Suppressor macrophage (primary cell): ENCODE measurements at regions not wholly inside any gene's neighbourhood (a gene's known extent, or its start where the extent isn't known, plus 50 kb on each side); places are given as distances from the start of the nearest gene placed in this dataset.

Experiments used
- DNase-seq, 4 experiments: peaks; one replicate each; pipeline ENCODE4 v3.0.0-alpha.2; 2020 to 2022

DNA sequence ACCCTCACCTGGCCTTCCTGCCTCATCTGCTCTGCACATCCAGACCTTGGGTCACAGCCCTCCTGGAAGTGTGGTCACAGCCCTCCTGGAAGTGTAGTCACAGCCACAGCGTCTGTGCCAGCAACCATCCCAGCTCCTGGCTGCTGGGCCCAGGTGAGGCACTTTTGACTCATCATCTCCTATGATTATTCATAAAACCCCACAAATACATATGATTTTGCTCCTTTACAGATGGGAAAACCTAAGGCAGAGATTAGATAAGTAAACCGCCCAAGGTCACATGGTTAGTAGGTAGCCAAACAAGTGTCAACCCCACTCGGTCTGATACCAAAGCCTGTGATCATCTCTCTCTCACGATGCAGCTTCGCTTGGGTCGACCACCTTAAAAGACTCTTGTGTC, 94.3 kb downstream of the PRLHR start:
- DNase-seq, result no peak

DNA sequence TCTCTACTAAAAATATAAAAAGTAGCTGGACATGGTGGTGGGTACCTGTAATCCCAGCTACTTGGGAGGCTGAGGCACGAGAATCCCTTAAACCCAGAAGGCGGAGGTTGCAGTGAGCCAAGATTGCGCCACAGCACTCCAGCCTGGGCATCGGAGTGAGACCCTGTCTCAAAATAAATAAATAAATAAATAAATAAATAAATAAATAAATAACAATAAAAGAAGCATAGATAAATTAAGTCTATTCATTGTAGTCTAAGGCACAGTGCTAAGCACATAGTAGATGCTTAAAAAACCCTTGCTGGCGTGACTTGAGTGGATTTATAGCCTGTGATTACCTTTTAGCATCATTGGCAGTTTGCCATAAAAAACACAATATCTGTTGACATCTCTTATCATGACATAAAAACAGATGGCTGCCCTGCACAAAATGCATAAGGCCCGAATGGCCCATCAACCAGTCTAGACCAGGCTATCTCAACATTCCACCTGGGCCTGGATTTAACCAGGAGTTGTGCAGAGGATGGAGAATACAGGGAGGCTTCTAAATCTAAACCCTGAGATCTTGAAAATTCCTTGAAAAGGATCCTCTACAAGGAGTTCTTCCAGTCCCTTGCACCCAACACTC, 94.9 kb downstream of the PRLHR start:
- DNase-seq, result no peak

DNA sequence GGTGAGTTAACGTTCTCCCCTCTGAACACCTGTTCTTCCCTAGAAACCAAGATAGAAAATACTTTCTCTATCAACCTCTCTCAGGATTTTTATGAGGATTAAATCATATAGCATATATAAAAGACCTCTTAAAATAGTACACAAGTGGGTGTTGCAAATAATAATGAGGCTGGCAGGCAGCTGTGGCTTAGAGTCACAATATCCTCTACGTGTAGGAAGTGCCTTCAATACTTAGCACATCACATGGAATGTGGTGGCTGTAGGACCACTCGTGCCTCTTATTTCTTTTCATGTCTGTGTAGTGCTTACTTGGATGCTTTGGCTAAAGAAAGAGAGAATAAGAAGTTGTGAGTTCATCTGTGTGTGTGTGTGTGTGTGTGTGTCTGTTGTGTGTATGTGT, 96.3 kb downstream of the PRLHR start:
- DNase-seq, result no peak

GRCh38 chr10:118498623-118499022, 96.8 kb downstream of the PRLHR start:
- DNase-seq, result no peak

DNA sequence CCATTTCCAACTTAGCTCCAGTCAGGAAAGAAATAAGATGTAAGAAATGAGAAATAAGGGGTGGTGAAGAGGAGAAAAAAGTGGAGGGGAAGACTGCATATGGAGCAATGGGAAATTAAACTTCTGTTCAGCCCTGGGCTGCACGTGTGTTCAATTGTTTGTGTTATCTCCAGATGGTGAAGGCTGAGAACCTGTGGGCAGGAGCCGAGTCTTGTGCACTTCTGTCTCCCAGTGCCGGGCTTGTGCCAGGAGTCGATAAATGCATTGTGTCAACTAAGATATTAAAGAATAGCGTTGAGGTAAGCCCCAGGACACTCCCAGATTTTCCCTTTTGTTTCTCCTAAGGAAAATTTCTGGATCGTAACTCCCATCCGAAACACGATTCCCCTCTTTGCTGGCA, 98.2 kb downstream of the PRLHR start:
- no peak for DNase-seq

GRCh38 chr10:118496525-118496924, 98.9 kb downstream of the PRLHR start:
- DNase-seq, result no peak

GRCh38 chr10:118495499-118495898, 99.9 kb downstream of the PRLHR start:
- peak in 2 of 4 experiments; percentile 9 to 17 for DNase-seq

DNA sequence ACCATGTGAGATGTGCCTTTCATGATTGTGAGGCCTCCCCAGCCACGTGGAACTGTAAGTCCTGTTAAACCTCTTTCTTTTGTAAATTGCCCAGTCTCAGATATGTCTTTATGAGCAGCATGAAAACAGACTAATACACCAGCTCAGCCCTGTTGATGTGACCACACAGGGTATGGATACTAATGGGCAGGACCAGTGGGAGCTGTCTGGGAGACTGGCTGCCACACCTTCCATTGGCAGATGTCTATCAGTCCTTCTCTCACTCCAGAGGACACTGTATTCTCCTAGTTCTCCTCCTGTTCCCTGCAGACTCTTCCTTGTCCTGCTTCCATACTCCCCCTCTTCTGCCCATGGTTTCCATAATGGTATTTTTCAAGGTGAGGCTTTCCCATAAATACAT, 104.4 kb downstream of the PRLHR start:
- DNase-seq, result no peak

DNA sequence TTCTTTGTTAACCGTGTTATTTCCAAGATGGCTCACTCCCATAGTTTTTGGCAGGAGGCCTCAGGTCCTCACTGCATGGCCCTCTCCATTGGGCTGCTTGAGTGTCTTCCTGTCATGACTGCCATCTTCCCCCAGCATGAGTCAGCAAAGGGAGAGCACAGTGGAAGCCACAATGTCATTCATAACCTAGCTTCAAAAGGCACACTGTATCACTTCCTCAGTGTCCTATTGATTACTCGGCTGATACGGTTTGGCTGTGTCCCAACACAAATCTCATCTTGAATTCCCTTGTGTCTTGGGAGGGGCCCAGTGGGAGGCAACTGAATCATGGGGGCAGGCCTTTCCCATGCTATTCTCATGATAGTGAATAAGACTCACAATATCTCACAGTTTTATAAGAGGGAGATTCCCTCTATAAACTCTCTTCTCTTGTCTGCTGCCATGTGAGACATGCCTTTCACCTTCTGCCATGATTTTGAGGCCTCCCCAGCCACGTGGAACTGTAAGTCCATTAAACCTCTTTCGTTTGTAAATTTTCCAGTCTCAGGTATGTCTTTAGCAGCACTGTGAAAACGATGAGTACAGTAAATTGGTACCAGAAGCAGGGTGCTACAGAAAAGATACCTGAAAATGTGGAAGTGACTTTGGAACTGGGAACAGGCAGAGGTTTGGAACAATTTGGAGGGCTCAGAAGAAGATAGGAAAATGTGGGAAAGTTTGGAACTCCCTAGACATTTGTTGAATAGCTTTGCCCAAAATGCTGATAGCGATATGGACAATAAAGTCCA, 106.5 kb downstream of the PRLHR start:
- DNase-seq, result no peak

DNA sequence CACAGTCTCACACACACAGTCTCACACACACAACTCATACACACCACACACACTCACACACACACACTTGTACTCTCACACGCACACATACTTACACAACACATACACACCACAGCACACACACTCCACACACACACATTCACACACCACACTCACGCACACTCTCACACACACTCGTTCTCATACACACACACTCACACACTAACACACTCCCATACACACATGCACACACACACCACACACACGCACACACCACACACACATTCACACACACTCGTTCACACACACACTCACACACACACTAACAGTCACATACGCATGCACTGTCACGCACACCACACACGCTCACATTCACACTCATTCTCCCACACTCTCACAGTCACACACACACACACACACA, 109.8 kb downstream of the PRLHR start:
- DNase-seq, result no peak

- DNase-seq, result no peak
Observed at GRCh38 chr10:118484152-118484871, 111.1 kb downstream of the PRLHR start.

GRCh38 chr10:118483496-118483895, 112.0 kb downstream of the PRLHR start:
- DNase-seq, result no peak

DNA sequence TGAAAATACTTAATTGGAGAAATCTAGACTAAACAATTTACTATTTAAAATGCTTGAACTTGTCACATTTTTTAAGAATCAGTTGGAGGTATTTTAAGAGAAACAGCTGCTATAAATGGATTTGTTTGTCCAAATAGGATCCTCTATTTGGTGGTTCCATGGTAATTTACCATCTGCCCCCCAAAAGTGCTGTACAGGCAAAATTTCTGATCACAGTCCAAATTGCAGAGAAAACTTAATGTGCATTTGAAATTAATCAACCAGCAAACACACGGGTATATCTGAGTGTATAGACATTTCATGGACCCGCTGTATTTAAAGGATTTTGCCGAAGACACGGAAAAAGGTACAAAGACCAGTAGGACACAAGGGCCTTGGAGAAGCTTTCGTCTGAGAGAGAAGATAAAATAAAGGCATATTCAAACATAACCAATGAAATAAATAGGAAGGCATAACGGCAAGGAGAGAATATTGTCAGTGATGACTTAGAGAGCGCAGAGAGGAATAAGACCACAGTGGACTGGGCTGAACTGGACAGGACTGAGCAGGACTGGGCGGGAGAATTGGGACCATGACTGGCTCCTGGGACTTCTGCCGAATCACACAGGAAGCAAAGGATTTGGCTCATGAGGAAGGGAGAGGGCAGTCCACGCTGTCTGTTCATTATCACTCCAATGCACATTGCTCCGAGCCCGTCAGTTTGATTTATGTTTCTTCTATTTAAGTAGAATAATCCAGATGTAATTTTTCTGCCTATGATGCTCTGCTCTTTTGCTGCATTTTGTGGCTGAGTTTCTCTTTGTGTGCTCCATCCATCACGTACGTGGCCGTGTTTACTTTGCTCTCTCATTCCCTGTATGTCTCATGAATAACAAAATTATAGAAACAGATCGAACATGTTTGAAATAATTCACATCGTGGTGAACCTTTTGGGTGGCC, 112.8 kb downstream of the PRLHR start:
- DNase-seq, result no peak

- DNase-seq, result peak in 1 of 4 experiments; percentile 6
Observed at GRCh38 chr10:118481871-118482270, 113.6 kb downstream of the PRLHR start.

- no peak for DNase-seq
Observed at GRCh38 chr10:118475214-118475613, 120.2 kb downstream of the PRLHR start.

DNA sequence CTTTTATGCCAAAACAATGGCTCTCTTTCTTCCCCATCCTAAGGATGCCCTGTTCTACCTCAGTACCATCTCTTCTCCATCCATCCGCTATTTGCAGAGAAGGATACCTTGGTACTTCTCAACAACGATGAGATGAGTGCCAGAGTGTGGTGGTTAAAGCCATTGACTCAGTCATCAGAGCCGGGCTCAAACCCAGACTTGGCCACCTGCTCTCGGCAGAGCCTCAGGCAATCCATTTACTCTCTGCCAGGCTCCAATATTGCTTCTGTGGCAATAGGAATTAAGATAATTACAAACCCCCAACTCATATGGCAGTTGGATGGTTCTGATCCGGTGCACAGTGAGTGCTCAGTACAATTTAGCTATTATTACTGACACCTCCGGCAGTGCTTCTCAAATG, 121.3 kb downstream of the PRLHR start:
- DNase-seq, result no peak

DNA sequence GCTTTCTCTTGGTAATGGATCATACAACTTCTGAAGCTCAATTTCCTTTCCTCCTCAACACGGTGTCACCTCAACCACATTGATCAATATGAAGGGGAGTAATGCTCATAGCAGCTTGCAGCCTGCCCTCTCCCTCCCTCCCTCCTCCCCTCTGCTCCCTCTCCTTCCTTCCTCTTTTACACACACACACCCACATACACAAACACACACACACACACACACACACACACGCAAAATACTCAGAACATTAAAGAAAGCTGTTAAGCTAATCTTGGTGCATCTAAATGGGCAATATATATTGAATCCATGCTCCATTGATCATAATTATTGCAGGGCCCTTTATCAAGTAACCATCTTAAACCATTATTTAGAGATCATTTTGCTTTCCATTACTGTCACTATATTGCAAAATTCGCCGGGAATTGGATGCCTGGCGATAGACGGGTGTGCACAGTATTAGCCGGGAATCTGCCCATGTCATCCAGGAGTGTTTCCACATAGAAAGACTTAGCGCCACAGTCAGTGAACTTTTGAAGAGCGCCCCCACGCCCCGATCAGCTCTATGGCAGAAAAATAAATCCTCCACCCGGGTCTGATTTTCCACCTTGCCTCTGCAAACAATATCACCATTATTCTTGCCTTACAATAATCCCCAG, 122.0 kb downstream of the PRLHR start:
- peak in 3 of 4 experiments; percentile 4 to 33 (median 9) for DNase-seq

DNA sequence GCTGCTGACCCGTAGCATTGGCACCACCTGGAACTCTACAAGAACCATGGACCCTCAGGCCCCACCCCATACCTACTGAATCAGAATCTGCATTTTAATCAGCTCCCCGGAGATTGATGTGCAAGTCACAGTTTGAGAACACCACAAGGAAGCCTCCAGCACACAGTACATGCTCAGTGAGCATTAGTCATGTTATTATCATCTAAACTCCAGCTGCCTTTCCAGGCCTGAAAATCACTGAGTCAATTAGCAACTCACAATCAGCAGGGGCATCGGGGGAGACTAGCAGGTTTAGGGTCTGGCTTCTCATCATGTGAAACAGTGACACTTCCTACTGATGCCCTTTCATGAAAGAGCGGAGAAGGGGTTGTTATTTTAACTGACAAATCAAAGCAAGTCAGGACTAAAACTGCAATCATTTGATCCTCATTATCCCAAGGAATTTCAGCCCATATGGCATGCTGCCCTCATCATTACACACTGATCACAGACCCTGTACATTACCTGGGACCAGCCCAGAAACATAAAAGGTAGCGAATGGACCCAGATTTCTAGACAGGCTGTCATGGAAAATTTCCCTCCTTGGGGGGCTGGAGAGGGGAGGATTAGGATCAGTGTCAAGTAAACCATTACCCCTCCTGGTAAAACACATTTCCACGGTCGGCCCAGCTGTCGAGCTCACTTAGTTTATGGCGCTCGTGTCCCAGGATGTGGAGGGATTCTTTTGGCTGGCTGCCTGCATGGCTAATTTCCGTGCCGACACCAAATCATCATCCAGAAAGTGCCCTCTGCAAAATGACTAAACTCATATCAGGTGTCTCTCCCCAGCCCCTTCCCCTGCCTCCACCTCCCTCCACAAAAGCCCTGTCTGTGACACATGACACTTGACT, 122.8 kb downstream of the PRLHR start:
- no peak for DNase-seq

DNA sequence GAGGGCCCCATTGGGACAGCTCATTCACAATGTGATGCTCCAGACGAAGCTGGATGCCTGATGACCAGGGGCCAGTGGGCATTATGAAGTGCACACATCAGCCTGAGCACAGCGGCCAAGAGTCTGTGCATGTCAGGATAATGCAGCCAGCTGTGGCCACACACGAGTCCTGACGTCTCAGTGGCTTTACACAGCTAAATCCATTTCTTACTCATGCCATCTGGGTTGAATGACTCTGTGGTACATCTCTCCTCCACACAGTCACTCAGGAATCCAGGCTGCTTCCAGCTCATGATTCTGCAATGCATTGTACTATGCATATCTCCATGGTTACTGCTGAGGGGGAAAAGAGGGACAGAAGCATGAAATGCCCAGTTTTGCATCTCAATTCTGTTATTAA, 123.6 kb downstream of the PRLHR start:
- DNase-seq, result no peak

GRCh38 chr10:118470470-118470869, 125.0 kb downstream of the PRLHR start:
- DNase-seq, result no peak

- DNase-seq, result no peak
Observed at GRCh38 chr10:118467200-118467599, 125.1 kb upstream of the FAM204A start.
